Fibroblast of skin of scalp (primary cell): ENCODE measurements at regions not wholly inside any gene's neighbourhood (a gene's known extent, or its start where the extent isn't known, plus 50 kb on each side); places are given as distances from the start of the nearest gene placed in this dataset.

ENCODE experiments used
- DNase-seq: peaks from one replicate; pipeline ENCODE4 v3.0.0-alpha.2; 2013

DNA sequence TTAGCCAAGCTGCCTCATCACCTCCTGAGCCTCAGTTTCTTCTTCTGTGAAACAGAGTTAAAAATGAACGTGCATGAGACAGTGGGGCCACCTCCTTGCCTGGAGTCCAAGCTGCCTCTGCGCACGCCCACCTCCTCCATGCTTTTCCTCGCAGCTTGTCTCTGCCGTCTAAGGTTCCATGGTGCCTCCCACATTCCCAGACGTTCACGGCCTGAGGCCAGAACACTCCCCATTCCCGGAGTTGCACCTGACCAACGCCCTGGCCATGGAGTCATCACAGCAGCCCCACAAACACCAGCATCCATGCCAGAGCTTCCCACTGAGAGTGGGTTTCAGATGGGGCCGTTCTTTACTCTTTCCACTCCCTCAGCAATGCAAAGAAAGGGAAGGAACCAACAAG lies 183.0 kb upstream of the FOXF1 start:
- DNase-seq = no peak

DNA sequence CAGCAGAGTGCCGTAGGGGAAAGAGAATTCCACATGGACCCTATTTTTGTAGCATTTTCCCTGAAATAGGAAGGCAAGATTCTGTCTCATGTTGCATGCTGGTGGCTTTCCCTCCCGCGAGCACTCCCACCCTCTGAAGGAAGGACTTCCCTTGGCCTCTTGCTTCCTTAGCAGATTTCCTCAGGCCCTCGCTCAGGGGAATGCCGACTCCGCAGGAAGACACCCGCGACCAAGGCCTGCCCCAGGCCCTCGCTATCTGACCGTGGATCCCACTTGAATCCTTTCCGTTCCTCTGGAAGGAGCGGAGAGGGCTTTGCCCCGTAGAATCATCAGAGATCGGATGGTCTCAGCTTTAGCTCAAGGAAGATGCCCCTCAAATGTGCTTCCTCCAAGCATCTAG lies 179.4 kb upstream of the FOXF1 start:
- DNase-seq = no peak

DNA sequence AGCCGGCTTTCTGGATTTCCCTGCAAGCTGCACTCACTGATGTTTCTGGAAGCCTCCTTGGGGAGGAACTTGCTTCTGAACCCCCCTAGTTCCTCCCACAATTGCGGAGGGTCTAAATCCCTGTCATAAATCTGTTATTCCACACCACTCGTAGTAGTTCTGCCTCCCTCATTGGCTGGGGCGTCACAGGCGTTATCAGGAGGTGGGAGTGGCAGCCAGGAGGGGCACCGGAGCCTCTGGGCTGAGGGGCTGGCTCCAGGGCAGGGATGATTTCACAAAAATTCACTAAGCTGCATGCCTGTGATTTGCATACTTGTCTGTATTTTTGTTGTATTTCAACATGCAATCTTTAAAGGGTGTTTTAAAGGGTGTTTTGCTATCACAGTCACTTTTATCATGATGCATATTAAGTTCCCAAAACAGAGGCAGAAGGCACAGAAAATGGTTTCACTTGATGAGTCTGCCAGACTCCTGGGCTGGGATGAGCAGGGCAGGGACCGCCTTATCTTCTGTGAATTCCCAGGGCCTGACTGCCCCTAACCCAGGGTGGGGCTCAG lies 176.2 kb upstream of the FOXF1 start:
- DNase-seq = no peak

DNA sequence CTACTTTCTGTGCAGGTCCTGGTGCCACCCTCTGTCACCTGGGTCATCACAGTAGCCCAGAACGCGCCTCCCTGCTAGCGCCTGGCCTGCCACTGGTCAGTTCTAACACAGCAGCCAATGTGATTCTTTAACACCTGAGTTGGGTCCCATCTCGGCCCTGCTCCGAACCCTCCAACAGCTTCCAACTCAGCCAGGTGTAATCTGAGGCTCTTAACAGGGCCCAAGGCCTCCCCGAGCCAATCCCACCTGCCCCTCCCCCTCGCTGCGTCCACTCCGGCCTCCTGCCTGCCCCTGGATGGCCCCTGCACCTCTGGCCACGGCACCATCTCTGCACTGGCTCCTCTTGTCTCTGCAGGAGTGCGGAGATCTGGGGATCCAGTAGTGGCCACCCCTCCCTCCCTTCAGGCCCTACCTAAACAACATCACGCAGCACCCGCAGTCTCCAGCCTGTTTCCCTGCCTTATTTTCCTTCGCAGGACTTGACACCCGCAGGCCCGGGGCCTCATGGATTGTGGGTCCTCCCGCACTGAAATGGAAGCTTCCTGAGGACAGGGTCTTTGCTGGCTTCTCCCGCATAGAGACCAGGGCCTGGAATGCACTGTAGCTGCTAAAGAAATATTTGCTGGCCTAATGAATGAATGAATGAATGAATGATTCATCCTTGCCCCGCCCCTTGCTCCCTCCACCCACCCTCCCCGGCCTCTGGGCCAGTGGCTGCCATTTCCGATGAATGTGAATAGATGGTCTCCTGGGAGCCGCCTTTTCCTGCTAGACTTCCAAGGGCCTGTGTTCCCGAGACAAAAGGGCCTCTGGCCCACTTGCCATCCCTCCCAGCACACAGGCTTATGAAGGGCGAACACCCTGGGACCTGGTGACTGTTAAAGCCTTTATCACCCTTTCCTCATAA lies 174.8 kb upstream of the FOXF1 start:
- no peak for DNase-seq

DNA sequence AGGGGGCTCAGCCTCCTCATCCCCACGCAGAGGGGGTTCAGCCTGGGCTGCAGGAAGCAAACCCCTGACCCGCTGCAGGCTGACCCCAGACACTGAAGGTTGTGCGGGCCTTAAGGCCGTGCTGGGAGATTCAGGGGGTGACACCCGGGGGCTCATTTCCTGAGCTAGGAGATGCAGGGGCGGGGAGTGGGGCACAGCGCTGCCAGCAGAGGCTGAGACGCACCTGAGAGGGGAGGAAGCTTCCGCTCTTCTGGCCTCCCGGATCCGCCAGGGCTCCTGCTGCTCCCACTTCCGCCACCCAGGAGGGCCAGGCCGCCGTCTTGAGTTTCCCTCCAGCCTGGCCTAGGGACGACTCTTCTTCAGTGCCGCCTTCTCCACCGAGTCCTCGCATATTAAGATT lies 173.2 kb upstream of the FOXF1 start:
- no peak for DNase-seq

DNA sequence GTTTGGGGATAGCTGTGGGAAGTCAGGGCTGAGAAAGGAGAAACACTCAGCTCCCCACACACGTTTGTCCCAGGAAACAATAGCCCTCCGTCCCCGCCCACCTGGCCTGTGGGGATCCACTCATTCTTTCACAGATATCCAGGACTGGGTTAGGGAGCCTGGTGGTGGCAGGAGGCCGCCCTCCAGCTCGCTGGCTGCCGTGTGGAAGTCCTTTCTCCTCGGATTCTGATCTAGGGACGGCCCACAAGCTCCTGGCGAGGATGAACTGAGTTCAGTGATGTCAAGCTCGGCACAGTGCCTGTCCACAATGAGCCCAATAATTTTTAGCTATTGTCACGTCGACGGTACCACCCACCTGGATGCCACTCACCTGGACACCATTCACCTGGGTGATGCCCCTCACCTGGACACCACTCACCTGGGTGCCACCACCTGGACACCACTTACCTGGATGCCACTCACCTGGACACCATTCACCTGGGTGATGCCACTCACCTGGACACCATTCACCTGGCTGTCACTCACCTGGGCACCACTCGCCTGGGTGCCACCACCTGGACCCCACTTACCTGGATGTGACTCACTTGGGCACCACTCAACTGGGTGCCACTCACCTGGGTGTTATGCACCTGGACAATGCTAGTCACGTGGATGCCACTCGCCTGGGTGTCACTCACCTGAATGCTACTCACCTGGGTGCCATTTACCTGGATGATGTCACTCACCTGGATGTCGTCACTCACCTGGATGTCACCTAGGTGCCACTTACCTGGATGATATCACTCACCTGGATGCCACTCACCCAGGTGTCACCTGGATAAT lies 172.5 kb upstream of the FOXF1 start:
- DNase-seq = no peak

DNA sequence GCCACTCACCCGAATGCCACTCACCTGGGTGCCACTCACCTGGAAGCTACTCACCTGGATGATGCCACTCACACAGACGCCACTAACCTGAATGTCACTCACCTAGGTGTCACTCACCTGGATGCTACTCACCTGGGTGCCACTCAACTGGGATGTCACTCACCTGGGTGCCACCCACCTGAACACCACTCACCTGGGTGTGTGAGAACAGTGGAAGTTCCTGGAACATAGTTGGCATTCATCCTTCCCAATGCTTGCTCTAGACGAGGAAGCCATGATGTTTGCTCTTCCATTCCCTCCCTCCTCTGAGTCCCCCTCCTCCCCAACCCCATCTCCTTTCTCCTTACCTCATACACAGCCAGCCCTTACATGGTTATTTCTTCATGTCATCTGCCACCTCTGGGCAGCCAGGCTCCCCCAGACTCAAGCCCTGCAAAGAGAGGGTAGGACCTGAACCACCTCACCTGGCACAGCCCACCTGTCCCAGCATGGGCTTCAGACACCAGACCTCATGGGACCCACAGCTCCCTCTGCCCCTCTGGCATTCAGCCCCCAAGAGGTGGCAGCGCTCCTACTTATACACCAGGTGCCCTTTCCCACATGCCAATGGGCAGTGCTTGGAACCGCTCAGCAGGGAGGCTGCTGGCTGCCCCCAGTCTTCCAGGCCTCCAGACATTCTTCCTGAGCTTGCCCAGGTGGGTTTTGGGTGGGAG lies 171.8 kb upstream of the FOXF1 start:
- no peak for DNase-seq

DNA sequence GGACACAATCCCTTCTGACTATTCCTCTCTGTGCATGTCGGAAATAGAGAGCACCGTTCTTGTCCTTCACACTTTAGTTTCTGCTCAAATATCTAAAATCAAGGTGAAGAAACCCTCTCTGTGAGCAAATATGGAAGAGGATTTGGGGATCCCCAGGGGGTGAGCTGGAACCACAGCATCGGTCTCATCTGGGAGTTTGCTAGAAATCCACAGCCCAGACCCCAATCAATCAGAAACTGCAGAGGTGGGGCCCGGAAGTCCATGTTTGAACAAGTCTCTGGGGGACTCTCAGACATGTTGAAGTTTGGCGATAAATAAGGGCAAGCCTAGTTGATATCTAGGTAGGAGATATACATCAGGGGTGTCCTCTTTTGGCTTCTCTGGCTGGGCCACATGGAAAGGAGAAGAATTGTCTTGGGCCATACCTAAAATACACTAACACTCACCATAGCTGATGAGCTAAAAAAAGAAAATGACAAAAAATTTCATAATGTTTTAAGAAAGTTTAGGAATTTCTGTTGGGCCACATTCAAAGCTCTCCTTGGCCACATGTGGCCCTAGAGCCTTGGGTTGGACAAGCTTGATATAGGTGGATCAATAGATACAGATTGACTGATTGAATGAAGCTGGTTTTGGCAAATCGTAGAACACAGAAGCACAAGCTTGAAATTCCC lies 168.0 kb upstream of the FOXF1 start:
- DNase-seq = no peak

DNA sequence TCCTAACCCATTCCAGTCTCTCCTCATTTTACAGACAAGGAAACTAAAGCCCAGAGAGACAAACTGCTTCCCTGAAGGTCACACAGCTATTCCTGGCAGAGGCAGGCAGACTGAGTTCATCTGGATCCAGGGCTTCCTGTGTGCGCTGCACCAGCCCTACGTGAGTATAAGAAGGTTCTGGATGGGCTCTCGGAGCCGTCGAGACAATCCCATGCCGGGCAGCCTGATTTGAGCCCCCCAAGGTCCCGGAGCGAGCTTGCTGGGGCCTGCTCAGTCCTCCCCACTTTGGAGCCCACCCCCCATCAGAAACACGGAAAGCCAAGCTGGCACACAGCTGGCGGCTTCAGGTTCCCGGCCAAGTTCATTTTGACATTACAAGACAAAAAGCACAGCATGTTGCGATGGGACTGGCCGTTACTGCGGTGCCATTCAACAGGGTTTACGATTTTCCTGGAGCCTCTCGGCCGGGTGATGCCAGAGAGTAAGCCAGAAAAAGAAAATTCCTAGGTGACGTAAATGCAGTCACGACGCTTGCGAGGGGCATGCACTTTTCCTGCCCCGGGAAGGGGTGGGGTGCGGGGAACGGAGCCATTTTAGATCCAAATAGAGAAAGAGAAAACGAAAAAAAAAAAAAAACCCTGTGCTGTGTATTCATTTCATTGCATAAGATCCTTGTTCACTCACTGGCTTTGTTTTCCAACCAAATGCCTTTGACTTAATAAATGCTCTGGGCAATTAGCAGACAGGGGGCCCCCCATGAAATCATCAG lies 167.1 kb upstream of the FOXF1 start:
- peak; percentile 43 for DNase-seq

DNA sequence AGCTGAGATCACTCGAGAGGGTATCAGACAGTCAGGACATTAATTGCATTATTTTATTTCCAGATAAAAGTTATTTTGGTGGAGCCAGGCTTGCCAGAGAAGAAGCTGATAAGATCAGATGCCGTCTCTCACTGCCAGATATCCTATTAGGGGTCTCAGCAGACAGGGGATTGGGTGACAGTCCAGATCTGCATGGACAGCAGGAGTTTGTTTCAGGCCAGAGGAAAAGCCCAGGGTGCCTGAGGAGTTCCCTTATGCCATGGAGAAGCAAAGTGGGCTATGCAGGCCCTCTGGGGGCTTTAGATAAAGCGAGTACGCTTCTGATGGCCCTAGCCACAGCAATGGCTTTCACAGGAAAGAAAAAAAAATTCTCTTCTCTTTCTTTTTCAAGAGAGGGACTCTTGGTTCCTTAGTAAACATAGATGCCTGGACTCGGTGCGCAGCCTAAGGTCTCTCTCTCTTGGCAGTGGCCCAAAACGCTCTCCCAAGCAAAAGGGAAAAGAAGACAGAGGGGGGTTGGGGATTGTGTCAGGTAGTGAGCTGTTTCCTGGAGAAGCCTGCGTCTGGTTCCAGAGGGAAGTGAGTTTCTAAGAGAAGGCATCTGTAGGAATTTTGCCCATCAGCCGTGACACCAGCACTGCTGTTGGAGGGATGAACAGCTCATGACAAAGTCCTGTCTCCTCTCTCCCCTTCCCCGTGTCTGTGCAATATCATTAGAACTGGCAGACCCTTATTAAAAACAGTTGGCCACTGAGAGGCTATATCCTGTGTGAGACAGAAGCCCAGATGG lies 166.3 kb upstream of the FOXF1 start:
- DNase-seq = no peak

DNA sequence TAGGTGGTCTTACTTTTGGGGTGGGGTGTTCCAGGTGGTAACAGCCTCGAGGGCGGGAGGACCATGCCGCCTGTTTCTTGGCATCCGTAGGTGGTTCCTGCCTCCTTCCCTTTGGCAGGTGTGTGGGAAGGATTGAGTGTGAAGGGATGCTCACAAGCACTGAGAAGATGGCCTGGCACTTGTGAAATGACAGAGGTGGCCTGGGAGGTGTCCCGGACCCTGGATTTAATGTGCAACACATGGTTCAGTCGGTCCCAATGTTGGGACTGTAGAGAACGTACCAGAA lies 165.8 kb upstream of the FOXF1 start:
- no peak for DNase-seq

DNA sequence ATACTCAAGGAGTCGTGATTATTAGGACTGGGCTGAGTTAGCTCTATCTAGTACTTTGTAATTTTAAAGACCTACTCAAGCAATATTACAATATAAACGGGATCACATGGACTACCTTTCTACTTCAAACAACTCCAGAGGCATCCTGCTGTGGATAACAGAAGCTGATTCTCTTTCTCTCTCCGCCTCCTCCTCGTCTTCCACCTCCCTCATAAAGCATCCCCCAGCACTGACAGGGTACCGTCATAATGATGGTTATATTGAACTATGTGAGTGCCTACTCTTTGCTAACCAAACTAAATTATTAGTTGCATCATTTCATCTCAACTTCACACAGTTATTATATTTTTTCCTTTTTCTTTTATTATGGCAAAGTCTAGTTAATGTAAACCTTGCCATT lies 165.4 kb upstream of the FOXF1 start:
- DNase-seq = no peak

DNA sequence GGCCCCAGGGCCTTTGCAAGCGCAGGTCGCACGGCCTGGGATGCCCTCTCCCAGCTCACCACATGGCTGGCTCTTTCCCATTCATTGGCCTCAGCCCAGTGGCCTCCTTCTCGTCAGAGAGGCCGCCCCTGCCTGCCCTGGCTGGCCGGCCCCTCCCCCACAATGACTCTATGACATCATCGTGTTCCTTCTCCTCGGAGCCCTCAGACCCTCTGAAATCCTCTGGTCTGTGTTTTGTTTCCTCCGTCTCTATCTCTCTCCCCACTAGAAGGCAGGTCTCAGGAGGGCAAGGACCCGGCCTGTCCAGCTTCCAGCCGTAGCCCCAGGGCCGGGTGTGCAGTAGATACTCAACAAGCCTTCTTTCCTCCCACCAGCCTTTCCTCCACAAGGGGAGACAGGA lies 164.8 kb upstream of the FOXF1 start:
- no peak for DNase-seq

DNA sequence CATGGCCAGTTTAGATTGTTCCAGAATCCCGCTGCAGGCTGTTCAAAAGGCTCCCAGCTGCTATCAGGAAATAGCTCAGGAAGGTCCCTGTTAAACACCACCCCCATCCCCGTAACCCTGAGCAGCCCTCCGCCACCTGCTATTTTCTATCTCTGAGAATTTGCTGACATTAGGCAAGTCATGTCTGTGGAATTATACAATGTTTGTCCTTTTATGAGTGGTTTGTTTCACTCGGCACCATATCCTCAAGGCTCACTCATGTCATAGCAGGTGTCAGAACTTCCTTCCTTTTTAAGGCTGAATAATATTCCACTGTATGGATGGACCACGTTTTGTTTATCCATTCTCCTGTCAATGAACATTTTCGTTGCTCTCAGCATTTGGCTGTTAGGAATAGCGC lies 164.3 kb upstream of the FOXF1 start:
- no peak for DNase-seq

DNA sequence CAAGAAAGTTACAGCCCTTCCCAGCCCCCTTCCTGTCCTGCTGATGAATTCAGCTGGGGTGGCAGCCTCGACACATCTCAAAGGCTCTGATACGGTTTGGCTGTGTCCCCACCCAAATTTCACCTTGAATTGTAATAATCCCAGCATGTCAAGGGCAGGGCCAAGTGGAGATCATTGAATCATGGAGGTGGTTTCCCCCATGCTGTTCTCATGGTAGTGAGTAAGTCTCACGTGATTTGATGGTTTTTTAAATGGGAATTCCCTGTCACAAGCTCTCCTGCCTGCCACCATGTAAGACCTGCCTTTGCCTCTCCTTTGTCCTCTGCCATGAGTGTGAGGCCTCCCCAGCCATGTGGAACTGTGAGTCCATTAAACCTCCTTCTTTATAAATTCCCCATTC lies 163.2 kb upstream of the FOXF1 start:
- DNase-seq = no peak

DNA sequence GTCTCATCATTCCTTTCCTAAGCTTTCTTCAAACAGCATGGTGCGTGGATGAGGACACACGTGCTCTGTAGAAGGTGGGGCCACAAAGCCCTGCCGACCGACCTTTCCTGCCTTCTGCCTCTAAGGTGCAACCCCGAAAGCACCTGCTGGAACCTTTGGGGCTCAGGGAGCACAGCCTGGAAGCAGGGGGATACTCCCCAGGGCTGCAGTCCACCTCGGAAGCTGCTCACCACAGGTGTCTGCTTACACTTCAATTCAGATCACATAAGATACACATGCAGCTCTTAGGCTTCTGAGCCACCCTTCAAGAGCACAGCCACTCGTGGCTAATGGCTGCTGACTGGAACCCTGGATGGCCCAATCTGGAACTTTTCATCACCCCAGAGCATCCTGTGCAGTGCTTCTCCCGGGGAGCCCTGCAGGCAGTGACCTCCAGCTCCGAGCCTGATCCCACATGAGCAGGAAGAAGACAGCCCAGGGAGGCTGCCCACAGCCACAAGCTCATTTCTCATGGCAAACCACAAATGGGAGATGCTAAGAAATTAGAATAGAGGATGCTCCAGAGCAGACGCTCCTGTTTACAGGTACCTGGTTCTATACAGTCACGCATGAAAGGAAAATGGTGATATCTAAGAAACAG lies 162.3 kb upstream of the FOXF1 start:
- DNase-seq = no peak

DNA sequence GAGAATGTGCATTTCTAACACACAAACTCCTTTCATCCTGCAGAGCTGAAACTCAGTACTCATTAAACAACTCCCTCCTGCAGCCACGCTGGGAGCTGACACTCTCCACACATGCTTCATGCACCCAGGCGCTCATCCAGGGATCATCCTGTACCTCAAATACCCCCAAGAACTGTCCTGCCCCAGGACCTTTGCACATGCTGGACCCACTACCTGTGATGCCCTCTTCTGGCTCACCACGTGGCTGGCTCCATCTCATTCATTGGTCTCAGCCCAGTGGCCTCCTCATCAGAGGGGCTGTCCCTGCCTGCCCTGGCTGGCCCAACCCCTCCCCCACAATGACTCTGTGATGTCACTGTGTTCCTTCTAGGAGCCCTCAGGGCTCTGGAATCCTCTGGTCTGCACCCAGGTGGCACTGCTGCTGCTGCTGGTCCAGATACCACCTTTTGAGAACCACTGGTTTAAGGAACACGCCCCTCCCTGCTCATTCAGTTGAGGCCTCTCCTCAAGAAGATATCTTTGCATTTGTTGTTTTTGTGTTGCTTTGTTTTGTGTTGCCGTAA lies 160.9 kb upstream of the FOXF1 start:
- DNase-seq = no peak

DNA sequence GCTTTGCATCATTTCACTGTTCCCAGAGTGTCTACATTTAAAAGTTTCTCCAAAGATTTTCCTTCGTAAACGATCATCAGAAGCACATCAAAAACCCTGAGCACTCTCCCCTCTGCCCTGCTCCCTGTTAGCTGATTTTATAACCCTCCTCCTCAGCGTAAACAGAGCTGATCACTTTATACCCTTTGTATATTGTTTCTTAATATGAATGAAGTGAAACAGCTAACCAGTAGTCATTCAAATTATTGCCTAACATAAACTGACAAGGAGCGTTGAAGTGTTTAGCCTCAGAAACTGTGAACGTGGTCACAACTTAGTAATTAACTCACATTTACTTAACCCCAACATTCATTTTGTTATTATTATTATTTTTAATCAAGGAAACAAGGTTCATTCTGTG lies 160.0 kb upstream of the FOXF1 start:
- no peak for DNase-seq

DNA sequence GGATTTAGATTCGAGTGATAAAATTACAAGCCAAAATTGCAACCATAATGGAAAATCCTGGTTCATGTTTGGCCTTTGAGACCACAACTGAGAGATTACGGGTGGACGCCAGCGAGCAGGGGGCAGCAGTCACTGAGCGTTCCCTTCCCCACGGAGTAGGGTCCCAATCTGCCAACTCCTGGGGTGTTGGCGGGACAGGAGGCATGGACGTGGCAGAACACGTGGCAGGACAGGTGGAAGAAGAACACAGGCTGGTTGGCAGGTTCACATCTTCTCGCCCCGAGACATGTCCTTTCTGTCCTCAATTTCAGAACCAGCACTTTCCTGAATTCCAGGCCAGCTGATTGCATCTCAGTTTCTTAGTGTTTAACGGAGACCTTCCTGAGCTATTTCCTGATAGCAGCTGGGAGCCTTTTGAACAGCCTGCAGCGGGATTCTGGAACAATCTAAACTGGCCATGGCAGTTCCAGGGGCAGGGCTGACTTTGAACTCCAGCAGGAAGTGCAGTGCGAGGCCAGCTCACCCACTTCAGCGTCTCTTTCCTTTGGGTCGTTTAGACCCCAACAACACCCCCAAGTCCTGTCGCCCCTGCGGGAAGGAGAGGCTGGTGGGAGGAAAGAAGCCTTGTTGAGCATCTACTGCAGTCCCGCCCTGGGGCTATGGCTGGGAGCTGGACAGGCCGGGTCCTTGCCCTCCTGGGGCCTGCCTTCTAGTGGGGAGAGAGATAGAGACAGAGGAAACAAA lies 159.1 kb upstream of the FOXF1 start:
- no peak for DNase-seq
